ENCODE measurements at regions not wholly inside any gene's neighbourhood (a gene's known extent, or its start where the extent isn't known, plus 50 kb on each side); places are given as distances from the start of the nearest gene placed in this dataset.

DNA sequence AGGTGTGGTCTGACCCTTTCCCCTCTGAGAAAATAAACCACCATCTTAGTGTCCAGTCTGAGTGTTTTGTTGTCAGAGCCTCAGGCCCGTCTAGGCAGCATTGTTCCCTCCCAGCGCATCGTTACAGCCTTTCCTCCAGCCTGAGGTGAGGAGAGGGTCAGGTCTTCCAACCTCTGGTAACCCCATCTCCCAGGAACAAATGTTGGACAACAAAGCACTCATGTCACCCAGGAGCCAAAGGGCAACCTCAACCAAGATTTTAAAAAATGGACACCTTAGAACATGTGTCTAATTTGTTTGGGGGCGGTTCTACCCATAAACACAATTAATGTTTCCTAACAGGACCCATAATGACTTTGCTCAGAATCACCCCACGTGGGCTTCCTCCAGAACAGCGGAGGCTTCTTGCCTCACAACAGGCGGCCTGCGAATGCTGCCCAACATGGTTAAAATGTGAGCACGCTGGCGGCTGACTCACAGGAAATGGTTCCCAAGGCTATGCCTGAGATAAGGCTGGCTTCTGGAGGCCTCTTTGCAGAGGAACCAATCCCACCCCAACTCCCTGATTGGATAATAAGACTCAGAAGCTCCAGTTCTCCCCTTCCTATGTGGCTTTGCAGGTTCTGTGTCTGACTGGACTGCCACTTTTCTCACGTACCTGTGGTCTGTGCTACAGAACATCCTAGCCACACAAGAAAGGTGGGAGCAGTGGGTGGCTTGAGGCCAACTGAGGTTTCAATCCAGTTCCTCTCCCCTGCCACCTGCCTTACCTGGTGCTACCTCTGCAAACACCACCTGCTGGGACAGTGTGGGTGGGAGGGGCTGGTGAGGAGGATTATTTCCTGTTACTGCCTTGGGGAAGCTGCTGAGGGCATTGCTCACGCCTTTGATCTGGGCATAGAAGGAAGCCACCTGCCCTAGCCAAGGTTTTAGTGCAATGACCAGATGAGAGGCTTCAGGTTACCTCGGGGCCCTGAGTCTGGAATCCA lies 108.8 kb downstream of the B3GNT2 start:
- peak; percentile 71 to 98 for DNase-seq (ENCODE audit: low read depth in 2 of 2)

DNA sequence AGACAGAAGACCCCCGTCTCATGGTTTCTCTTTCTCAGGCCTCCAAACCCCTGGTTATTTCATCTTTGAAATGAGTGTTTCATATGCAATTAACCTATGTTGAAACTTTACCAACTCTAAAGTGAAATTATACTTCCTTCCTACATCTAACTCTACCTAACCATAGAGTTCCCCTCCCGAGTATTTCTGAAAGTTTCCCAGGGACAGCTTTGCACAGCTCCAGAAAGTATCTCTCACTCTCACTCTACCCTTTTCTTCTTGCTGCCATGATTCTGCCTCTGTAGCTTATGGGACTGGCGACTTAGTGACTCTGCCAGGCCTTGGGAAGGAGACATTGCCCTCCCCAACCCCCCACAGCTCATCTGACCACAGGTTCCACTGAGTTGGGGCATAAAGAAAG lies 107.9 kb downstream of the B3GNT2 start:
- DNase-seq (ENCODE audit: low read depth in 2 of 2): no peak

DNA sequence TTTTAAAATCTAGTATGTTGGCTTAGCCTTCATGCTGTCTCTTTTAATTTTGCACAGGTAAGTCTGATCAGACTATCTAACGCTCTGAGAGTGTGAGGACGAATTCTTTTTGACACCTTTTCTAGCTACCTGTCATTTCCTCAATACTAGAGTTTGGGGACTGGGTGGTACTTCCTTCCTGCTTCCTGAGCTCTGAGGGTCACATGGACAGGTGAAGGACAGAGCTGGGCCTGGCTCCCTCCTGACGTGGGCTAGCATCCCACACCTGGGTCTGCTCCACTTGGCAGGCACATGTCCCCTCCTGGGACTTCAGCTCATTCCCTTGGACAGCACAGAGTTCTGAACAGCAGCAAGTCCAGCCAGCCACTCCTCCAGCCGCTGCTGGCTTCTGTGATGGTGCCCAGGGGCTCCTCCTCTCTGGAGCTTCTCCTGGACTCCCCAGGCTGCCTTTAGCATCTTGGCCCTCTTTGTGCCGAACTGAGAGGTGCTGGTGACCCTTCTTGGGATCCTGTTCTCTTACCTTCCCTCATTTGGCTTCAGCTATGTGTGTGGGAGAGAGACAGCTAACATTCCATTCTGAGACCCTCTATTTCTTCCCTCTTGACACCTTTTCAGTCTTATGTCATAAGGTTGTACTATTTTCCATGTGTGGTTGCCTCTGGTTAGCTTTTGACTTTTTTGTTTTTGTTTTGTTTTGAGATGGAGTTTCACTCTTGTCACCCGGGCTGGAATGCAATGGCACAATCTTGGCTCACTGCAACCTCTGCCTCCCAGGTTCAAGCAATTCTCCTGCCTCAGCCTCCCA lies 106.9 kb downstream of the B3GNT2 start:
- no peak for DNase-seq (ENCODE audit: low read depth in 2 of 2)

DNA sequence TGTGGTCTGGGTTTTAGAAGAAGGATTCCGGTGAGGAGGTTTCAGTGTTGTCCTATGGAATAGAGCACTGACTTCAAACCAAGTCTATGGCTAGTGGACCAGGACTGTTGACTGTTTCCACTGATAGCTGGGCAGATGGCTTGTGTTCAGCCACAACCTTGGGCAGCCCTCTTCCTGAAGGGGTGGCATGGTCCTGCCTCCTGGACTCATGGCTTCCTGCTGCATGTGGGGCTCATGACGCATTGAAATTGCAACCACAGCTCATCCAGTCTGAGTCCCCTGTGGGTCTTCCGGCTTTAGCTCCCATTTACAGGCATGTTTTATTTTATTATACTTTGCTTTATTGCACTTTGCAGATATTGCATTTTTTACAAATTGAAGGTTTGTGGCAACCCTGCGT lies 105.0 kb downstream of the B3GNT2 start:
- peak in 1 of 2 donors; percentile 8 for DNase-seq (ENCODE audit: low read depth in 2 of 2)

DNA sequence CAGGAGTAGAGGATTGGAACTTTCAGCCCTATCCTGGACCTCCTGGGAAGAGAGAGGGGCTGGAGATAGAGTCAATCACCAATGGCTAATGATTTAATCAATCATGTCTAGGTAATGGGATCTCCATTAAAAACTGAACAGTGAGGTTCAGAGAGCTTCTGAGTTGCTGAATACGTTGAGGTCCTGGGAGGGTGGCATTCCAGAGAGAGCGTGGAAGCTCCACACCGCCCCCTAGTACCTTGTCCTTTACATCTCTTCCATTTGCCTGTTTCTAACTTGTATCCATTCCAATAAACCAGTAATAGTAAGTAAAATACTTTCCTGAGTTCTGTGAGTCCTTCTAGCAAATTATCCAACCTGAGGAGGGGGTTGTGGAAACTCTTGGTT lies 101.7 kb downstream of the B3GNT2 start:
- DNase-seq (ENCODE audit: low read depth in 2 of 2): peak; percentile 16 to 39

DNA sequence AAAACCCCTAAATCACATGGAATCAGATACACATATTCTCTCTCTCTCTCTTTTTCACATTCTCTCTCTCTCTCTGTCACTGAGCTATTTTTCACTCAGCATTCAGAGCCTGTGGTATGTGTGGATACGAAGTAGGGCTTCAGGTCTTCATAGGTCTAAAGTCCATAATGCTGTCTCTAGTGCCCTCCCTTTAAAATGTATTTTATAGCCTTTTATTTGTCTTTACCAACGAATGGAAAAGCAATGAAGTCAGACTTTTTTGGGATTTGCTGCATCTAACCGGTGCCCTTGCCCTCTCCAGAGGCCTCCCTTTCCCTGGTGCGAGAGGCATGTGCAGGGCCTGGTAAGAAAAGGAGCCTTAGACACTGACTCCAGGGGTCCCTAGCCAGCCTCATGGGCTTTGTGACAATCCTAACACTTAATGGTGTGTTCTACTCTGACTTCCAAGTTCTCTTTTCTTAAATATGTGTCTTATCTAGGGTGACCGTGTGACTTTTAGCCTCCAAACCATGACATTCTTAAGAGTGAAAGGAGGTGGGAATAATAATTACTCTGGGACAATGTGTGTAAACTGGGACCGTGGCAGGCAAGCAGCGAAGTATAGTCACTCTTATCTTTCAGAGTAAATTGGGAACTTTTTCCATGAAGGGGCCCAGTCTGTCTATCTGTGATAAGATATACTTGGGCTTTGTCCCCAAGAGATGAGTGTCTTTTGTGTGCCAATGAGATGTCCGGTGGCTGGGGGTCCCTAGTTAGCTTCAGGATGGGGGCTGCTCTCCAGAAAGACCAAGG lies 101.1 kb downstream of the B3GNT2 start:
- no peak for DNase-seq (ENCODE audit: low read depth in 2 of 2)

DNA sequence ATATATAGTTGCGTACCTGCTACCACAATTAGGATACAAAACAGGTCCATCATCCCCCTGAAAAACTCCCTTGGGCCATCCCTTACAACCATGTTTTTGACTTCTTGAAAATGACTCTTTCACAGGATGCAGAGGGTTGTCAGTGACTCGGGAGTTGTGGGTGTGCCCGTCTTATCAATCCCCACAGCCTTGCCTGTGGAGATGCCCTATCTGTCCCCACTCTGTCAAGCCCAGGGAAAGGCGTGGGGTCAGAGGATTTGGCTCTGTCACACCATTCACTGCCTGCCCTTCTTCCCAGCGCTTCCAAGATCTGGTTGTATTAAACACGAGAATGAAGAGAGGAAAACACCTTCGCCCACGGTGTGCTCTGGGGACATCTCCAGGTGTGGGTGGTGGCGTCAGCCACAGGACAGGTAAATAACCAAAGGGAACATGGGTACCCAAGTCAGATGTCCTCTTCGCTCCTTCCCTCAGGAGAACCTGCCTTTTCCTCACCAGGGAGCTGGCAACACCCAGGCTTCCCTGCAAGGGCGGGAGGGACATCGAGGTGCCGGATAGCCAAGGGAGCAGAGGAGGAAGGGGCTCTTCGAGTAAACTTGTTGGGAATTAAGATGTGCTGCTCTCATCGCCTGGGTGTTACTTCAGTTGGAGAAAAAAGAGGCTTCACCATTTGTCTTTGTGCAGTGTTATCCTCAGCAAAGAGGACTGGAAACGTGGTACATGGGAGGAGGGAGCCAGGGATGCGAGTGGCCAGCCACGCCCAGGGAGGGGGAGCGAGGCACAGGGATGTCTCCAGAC lies 100.3 kb downstream of the B3GNT2 start:
- no peak for DNase-seq (ENCODE audit: low read depth in 2 of 2)

DNA sequence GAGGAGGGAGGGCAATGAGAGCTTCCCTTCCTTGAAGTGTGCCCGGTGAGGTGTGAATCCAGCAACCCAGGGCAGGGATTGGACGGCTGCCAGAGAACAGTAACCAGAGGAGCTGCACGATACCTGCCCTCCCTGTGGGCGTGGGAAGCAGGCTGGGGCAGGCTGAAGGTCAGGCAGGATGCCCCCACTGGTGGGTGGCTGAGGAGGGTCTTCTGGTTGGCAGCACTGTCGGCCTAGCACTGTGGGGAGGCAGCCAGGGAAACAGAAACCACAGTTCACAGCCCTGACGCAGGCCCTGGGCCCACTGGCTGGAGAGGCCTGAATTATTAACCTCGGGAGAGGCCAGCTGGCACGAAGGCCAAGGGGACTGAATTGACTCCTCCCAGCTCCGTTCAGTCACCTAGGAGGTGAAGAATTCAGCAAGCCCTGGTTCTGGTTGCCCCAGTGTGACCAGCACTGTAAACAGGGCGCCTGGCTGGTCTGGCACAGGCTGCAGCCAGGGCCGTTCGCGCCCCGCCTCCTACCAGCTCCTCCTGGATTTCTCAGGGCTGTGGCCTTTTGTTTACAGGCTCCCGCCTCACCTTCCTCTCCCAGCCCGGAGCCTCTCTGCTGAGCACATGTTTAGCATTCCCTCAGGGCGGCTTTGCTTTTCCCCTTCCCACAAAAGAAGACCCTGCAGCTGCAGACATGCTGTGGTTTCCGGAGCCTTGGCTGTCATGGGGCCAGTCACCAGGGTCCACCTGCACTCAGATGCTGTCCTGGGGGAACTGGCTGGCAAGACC lies 97.8 kb downstream of the B3GNT2 start:
- peak in 1 of 2 donors; percentile 34 for DNase-seq (ENCODE audit: low read depth in 2 of 2)

DNA sequence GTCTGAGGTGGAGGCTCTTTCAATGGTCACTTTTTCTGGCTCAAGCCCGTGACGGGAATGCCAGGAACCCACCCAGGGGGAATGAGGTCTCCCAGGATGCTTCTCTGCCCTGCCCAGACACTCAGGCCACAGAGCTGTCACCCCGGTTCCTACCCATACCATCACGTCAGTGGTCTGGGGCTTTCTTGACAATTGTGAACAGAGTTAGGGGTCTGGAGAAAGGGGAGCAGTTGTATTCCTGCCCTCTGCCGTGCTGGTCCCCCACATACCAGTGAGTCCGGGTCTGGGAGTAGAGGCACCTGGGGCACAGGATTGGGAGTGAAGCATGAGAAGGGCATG lies 97.2 kb downstream of the B3GNT2 start:
- no peak for DNase-seq (ENCODE audit: low read depth in 2 of 2)

DNA sequence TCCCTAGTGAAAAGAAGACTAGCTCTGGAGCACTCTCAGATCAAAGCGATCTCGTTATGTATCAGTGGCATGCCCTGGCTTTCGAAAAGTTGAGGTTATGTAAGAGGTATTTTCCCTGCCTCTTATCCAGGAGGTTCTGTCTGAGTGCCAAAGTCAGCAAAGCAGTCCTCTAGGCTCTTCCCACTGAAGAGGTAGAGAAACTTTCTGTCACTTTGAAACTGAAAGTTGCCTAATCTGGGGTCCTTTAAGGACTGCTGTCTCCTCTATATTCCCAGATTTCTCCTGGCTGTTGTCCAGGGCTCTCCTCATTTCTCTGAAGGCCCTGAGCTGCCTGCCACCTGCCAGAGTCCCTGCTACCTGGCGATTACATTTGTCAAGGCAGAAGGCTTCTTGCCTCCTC lies 96.3 kb downstream of the B3GNT2 start:
- DNase-seq (ENCODE audit: low read depth in 2 of 2): peak; percentile 13 to 55

DNA sequence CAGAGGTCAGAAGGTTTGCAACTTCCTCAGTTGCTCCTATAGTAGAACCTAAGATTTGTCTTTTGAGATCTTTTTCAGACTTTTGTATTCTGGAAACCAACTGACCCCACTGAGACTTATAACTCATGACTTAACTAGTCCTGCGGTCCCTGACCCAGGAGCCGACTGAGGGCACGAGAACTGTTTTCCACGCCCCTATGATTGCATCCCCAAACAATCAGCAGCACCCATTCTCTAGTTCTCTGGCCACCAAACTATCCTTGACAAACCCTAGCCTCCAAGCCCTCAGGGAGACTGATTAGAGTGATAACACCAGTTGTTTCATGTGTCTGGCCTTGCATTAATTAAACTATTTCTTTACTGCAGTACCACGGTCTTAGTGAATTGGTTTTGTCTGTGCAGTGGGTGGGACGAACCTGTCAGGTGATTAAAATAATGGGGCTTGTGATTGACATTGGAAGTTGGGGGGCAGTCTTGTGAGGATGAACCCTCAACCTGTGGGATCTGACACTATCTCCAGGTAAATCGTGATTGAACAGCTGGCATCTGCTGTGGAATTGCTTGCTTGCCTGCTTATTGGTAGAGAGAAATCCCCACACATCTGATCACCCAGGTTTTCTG lies 95.7 kb downstream of the B3GNT2 start:
- no peak for DNase-seq (ENCODE audit: low read depth in 2 of 2)

DNA sequence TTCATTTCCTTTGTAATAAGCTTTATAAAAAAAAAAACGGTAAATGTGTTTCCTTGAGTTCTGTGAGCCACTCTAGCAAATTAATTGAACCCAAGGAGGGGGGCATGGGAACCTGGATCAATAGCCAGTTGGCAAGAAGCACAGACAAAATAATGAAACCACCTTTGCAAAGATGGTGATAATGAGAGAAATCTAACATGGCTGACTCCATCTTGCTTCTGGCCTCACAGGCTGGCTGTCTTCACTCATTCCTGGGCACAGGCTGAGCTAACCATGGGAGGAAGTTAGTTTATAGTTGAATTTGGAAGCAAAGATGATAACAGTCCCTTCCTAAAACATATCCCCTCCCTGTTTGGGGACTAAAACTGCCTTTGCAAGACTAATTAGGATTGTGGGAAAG lies 95.1 kb downstream of the B3GNT2 start:
- no peak for DNase-seq (ENCODE audit: low read depth in 2 of 2)

DNA sequence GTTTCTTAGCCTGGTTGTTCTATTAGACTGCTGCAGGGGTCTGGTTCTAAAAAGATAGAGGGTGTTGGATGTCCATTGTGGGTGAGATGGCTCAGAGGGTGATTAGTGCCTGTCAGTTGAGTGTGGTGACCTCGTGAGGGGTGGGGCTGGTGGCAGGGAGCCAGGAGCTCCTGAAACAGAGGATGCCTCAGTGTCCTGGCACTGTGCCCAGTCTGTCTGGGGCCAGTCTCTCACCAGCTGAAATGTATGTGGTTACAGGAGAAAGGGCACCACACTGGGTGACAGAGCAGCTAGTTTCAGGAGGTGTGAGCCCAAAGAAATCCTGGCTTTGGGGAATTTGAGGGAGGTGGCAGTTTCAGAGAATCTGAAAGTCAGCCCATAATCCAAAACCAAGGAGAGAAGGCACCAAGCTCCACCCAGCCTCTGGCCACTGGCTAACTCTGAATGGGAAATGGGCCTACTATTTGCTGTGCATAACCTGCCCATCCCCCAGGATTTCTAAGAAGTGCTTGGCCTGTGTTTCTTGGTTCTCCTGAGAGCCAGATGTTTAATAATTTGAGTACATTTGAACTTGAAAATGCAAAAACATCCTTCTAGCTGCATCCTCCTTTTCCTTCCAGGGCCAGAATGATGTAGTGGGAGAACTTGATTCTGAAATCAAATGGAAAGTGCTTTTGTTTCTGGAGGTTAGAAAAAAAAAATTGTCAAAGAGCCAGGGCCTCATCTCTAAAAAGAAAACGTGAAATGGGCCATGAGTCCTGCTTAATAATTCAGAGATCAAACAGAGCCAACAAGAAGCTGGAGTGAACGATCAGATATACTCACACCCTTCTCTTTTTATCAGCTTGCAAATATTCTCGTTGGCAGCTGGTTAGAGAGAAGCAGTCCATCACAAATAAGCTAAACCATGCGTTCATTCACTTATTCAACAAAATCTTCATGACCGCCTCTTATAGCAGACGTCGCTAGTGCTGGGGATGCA lies 92.3 kb downstream of the B3GNT2 start:
- DNase-seq (ENCODE audit: low read depth in 2 of 2): peak; percentile 57 to 63

DNA sequence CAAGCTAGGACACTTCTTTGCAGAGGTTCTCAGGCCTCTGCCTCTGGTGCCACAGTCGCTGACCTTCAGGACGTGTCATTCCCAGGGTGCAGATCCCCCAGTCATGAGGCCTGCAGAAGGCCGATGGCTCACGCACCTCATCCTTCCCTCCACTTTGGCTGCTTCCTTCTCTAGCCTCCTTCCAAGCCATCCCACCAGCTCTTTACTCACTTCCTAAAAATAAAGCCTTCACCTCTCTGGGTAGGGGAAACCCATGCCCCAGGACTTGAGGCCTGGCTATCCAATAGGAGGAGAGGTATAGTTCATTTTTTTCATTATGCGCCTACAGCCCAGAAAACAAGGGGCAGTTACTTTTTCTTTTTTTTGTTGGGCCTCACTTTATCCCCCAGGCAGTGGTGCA lies 91.4 kb downstream of the B3GNT2 start:
- DNase-seq (ENCODE audit: low read depth in 2 of 2): no peak

DNA sequence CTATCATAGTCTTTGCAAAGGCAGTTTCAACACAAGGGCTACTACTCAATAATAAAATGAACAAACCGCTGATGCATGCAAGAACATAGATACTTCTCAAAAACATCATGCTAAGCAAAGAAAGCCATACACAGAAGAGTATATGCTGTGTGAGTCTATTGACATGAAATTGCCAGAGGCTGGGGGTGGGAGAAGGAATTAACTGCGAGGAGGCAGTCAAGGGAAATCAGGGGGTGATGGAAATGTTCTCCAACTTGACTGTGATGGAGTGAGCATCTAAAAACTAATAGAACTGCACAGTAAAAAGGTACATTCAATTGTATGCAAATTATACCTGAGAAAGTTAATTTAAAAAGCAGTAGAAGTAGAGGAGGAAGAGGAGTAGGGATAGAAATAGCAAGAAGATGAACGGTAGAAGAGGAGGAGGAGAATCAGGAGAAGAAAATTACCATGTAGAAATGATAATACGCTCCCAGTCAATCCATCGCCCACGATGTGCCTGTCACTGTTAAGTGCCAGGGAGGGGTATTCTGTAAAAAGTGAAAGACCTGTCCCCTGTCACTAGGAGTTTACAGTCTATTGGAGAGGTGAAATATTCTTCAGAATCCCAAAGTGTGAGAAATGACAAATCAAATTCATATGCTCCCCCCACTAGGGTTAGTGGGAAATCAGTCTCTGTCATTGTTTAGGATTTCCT lies 90.3 kb downstream of the B3GNT2 start:
- DNase-seq (ENCODE audit: low read depth in 2 of 2): no peak

DNA sequence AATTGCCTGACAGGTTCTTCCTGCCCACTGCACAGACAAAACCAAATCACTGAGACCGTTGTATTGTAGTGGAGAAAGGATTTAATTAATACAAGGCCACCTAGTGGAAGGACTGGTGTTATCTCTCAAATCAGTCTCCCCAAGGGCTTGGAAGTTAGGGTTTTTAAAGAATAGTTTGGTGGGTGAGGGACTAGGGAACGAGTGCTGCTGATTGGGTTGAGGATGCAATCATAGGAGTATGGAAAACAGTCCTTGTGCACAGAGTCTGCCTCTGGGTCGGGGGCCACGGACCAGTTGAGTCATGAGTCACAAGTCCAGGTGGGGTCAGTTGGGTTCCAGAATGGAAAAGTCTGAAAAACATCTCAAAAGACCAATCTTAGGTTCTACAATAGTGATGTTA lies 89.1 kb downstream of the B3GNT2 start:
- no peak for DNase-seq (ENCODE audit: low read depth in 2 of 2)

DNA sequence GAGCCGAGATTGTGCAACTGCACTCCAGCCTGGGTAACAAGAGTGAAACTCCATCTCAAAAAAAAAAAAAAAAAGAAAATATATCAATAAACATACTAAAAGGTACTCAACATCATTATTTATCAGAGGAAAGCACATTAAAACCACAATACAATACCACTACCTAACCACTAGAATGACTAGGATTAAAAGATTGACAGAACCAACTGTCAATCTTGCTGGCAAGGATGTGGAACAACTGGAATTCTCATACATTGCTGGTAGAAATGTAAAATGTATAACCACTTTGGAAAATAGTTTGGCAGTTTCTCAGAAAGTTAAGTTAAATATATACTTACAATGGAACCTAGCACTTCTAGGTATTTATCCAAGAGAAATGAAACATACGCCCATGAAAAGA lies 88.6 kb downstream of the B3GNT2 start:
- DNase-seq (ENCODE audit: low read depth in 2 of 2): no peak

DNA sequence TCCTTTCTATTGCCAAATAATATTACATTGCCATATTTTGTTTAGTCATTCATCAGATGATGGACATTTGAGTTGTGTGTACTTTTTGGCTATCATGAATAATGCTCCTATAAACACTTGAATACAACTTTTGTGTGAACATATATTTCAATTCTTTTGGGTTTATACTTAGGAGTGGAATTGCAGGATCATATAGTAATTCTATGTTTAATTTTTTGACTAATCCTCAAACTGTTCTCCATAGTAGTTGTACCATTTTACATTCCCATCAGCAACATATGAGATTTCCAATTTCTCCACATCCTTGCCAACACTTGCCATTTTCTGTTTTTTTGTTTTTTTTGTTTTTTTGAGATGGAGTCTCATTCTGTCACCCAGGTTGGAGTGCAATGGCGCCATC lies 87.2 kb downstream of the B3GNT2 start:
- no peak for DNase-seq (ENCODE audit: low read depth in 2 of 2)
